Limb (tissue), 2 donors: ENCODE measurements at regions not wholly inside any gene's neighbourhood (a gene's known extent, or its start where the extent isn't known, plus 50 kb on each side); places are given as distances from the start of the nearest gene placed in this dataset.

Experiments used
- DNase-seq, 2 donors: peaks; one replicate each; pipeline ENCODE4 v3.0.0-alpha.2; 2016; ENCODE audit errors: extremely low spot score in 2 of 2

DNA sequence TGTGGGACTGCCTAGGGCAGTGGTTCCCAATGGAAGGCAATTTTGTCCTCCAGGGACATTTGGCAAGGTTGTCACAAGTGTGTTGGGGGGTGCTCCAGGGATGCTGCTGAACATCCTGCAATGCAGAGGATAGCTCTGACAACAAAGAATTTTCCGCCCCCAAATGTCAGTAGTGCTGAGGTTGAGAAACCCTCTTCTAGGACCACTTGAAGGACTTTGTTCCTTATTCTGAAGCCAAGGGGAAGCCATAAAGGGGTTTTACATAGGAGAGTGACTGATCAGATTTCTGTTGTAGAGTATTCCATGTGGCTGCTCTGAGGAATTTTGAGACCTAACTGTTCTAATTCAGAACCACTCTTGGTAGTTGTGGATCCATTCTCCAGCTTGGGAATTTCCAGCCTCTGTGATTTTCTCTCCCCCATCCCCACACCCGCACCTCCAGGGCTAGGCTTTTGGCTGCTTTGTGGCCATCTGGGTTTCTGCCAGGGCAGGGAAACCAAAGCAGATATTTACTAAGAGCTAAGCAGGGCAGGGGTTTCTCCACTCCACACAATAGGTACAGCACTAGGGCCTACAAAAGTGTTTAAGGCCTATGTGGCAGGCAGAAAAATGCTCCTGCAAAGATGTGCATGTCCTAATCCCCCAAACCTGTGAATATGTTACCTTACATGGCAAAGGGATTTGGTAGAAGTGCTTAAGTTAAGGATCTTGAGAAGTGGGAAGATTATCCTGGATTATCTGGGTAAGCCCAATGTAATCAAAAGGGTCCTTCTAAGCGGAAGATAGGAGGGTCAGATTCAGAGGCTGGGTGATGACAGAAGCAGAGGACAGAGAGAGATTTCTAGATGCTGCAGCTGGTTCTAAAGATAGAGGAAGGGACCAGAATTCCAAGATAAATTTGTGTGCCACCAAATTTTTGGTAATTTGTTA, 135.4 kb downstream of the TMEM17 start:
- DNase-seq: no peak

DNA sequence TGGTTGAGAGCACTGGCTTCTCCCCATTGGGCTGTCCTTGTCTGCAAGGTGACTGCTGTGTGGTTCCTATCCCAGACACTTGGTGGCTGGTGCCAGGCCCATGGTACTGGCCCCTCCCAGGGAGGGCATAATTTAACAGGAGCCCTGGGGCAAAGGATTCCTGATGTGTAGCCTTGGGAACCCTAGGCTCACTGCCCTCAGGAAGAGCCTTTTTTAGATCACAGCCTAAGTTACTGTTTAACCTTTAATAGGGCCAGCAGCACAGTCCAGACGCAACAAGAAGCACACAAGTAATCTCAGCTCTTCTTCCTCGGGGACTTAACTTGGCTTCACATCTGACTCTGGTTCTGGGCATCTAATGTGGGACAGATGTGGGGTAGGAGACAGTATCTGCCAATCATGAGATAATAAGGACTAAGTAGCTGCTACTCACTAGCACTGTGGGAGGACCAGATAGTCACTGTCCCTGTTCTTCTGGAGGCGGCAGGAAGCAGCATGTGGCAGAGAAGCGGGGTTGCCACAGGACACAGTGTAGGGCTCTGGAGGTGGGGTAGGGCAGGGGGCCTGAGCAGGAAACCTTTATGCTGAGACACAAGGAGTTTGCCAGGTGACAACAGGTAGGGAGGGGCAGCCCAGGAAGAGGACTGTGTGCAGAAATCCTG, 136.3 kb downstream of the TMEM17 start:
- DNase-seq: no peak

- no peak for DNase-seq
Measured at GRCh38 chr2:62364791-62365528, 141.0 kb downstream of the TMEM17 start.

DNA sequence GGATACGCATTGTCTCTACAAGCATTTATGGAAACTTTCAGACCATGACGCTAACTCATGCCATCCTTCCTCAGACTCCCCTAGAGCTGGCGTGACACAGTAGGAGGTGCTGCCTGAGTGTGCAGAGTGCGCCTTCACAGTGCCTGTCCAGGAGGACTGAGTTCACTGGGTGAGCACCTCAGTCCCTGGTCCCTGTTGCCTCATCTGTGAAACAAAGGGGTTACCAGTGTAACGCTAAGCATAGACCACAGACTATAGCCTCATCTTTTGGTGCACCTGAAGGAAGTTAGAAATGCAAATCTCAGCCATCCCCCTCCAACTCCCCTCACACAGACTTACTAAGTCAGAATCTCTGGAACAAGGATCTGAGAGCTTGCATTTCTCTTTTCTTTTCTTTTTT, 142.8 kb downstream of the TMEM17 start:
- no peak for DNase-seq

DNA sequence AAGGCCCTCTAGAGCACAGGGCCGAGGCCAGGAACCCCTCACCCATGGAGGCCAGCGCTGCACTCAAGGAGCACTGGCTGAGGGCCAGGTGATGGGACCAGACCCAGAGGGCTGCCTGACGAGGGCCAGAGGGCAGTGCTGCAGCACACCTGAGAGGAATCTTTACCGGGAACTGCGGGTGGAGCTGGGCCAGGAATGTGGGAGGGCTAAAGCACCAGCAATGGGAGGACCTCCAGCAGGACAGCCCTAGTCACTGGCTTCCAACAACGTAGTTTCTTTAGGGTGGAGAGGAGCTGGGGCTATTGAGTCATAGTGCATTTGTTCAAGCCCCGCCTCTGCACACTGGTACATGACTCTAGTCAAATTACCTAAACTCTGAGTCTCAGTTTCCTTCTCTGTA, 143.4 kb downstream of the TMEM17 start:
- DNase-seq: no peak

DNA sequence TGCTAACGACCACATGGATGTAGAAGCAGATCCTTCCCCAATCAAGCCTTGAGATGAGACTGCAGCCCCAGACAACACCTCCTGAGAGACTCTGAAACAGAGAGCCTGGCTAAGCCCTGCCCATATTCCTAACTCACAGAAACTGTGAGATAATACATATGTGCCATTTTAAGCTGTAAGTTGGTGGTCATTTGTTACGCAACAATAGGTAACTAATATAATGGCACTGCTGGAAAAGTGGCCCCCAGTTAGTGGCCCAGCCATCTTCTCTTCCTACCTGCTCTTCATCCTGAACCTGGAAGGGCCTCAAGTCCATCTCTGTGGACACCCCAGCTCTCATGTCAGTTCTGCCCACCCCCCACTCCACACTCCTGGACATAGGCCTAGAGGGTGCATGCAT, 144.0 kb downstream of the TMEM17 start:
- no peak for DNase-seq

DNA sequence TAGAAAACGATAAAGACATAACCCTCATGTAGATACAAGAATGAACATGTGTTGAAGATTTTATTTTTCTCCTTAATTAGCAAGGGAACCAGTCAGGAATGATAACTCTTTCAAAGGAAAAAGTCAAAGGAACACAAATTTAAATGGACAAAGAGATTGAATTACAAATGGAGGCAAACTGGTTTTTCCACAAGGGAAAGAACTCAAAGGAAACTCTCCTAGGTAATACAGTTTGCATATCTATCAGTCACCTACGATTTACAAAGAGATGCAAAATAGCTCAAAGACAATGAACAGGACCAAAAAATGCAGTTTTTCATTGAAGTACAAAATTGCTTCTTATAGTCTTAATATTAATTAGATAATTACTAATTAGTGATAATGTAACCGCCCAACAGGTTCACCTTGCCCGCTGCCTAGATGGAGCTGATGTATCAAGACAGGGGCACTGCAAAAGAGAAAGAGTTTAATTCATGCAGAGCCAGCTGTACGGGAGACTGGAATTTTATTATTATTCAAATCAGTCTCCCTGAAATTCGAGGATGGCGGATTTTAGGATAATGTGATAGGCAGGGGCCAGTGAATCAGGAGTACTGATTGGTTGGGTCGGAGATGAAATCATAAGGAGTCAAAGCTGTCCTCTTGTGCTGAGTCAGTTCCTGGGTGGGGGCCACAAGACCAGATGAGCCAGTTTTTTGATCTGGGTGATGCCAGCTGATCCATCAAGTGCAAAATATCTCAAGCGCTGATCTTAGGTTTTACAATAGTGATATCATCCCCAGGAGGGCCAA, 151.0 kb downstream of the TMEM17 start:
- no peak for DNase-seq

GRCh38 chr2:62352031-62352430, 154.0 kb downstream of the TMEM17 start:
- no peak for DNase-seq

DNA sequence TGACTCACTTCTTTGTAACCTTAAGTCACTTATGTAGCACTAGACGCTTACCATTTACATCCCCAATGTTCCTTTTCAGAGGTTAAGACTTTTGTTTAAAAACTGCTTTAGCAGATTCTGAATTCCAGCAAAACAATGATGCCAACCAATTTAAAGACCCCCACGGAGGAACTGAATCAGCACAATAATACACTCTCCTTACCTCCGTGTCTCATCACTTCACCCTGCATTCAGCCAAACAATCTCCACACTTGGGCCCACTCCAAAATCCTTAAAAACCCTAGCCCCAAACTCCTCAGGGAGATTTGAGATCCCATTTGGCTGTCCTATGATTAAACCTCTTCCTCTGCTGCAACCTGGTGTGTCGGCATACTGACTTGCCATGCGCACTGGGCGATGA, 153.9 kb downstream of the B3GNT2 start:
- no peak for DNase-seq

DNA sequence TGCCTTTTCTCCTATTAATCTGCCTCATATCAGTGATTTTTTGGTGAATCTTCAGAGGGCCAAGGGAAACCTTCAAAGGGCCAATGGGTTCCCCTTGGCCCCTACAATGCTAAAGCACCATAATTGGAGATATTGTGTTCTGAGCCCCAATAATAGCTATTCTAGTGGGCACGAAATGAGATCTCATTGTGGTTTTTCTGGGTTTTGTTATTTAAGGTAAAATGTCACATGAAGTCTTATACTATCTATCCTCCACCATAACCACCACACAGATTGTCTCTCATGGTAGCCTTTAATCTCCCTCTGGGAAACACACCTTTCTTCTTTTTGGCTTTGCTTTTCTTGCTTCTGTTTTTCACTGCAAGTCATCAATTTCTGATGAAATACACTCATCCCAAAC, 152.8 kb downstream of the B3GNT2 start:
- no peak for DNase-seq

- no peak for DNase-seq
Measured at GRCh38 chr2:62347563-62348270, 151.8 kb downstream of the B3GNT2 start.

DNA sequence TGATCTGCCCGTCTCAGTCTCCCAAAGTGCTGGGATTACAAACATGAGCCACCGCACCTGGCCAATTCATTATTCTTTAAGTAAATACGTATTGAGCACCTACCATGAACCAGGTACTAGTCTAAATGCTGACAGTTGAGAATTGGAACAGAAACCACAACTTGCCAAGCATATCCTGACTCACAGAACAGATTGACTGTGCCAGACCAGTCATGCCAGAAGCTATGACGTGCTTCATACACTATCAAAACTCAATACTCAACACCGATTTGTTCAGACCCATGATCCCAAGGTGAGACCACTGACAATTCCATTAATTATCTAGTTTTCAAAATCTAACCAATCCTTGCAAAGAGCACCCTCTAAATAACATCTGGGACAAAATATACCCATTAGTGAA, 148.6 kb downstream of the B3GNT2 start:
- no peak for DNase-seq

DNA sequence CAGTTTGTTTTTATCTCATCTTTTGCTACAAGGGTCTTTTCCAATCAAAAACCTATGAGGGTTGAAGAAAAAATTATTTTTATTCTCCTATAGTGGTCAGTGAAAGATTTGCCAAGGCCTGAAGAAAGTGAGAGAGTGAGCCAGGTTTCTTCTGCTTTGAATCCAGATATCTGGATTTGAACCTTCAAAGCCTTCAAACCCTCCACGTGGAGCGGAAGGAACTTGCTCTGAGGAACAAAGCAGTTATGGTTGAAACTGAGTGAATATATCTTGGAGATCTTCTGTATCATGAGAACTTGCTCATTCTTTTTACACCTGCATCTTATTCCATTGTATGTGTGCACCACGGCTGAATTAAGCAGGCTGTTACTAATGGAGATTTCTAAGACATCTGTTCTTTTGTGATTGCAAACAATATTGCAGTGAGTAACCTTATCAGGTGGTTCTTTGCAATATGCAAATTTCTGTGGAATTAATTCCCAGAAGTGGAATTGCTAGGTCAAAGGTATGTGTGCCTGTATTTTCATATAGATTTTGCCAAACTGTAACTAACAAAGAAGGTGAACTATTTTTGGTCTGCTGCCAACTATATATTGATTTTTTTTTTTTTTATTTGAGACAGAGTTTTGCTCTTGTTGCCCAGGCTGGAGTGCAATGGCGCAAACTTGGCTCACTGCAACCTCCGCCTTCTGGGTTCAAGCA, 147.9 kb downstream of the B3GNT2 start:
- no peak for DNase-seq

DNA sequence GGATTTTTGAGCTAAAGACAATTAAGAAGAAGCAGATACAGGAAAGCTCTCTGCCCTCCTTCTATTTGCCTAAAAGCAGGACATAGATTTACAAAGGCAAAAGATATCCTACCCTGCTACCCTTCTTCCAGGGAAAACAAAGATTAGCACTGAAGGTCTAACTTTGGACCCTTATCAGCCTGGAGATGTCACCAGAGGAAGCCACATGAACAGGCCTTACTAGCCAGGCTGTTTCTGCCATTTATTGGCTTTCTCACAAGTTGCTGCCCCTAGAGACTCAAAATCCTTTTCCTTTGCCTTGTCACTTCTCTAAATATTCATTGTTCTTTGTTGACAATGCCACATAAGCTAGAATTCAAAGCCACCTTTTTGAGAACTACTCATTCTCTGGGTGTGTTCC, 147.3 kb downstream of the B3GNT2 start:
- no peak for DNase-seq

- no peak for DNase-seq
Measured at GRCh38 chr2:62340994-62341484, 145.1 kb downstream of the B3GNT2 start.

GRCh38 chr2:62339837-62340236, 143.9 kb downstream of the B3GNT2 start:
- no peak for DNase-seq

- DNase-seq: no peak
Measured at GRCh38 chr2:62339413-62339812, 143.5 kb downstream of the B3GNT2 start.

GRCh38 chr2:62338111-62338510, 142.2 kb downstream of the B3GNT2 start:
- no peak for DNase-seq

DNA sequence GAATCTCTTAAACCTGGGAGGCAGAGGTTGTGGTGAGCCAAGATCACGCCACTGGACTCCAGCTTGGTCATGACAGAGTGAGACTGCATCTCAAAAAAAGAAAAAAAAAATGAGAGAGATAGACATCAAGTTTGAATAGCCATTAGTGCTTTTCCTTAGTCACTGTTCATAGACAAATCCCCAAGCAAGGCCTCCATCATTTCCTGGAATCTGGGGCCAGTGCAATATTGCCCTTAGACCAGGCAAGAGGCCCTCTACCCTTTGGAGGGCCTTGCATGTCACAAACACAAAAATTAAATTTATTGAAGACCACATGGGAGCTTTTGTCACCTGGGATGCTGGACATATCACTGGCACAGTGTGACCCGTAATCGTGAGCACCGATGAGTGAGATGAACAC, 141.5 kb downstream of the B3GNT2 start:
- DNase-seq: no peak

- DNase-seq: no peak
Measured at GRCh38 chr2:62335612-62336011, 139.7 kb downstream of the B3GNT2 start.
